Psoas muscle (tissue), 7 donors: ENCODE measurements at regions not wholly inside any gene's neighbourhood (a gene's known extent, or its start where the extent isn't known, plus 50 kb on each side); places are given as distances from the start of the nearest gene placed in this dataset.

Experiments used
- ATAC-seq, 4 donors: fragments of 200-7000 bp; cut with Tn5 transposase; one replicate each; pipeline ENCODE4 v1.9.1; 2020; ENCODE audit warnings: moderate library complexity in 3 of 4, mild to moderate bottlenecking in 2 of 4
- DNase-seq, 2 donors: peaks; one replicate each; pipeline ENCODE4 v3.0.0-alpha.2; 2020
- H3K27ac ChIP-seq: fragments of 200-600 bp; one replicate; pipeline ENCODE4 v1.8.0; 2022
- H3K27me3 ChIP-seq, 3 donors: fragments of 200-600 bp in 1 of 3; one replicate each; pipeline versions ENCODE4 v1.6.1 to v1.8.0; 2013 to 2022; ENCODE audit warnings: low read length in 2 of 3, mild to moderate bottlenecking in 2 of 3, moderate library complexity in 1 of 3; ENCODE audit not compliant: insufficient read depth in 3 of 3
- H3K36me3 ChIP-seq, 2 donors: fragments of 200-600 bp in 1 of 2; one replicate each; pipeline versions ENCODE4 v1.6.1 to v1.8.0; 2013 to 2022; ENCODE audit warnings: low read depth in 1 of 2, mild to moderate bottlenecking in 1 of 2, moderate library complexity in 1 of 2; ENCODE audit not compliant: insufficient read depth in 1 of 2
- H3K4me1 ChIP-seq: fragments of 200-600 bp; one replicate; pipeline ENCODE4 v1.8.0; 2022
- H3K4me3 ChIP-seq: fragments of 200-600 bp; one replicate; pipeline ENCODE4 v1.8.0; 2022; ENCODE audit warnings: mild to moderate bottlenecking
- H3K9me3 ChIP-seq: fragments of 200-600 bp; one replicate; pipeline ENCODE4 v1.8.0; 2022
- WGBS, 3 donors: extraction: QIAGEN DNeasy Blood & Tissue Kit; methylation state at CpG; one replicate each; pipeline versions ENCODE4 v1.1.6 to v1.1.7; 2013; 5-methylcytosine and 5-hydroxymethylcytosine counted together
- intact Hi-C, 2 donors: fragments of 100-400 bp; cut with DNase I; formaldehyde crosslinking; loops; one replicate each; pipeline versions ENCODE4 v1.11.0 to v1.14.2; 2022
- TF ChIP-seq, protein P1 (sequence below): fragments of 200-600 bp; IDR thresholded peaks from one replicate; pipeline ENCODE4 v1.8.0; 2022; ENCODE audit warnings: antibody characterized with exemption
- donor health status: healthy with polysubstance abuse.
- donor health status: DM: no; HTN: no; CAD: no; lungs with moderate emphysema.
- donor health status: Bipolar disorder and iron deficiency.
- donor health status: healthy.
- donor health status: DM: yes; HTN: yes; CAD: no.
- donor health status: DM: no; HTN: no; CAD: no.
- donor health status: DM: yes; HTN: yes; CAD: no.

DNA sequence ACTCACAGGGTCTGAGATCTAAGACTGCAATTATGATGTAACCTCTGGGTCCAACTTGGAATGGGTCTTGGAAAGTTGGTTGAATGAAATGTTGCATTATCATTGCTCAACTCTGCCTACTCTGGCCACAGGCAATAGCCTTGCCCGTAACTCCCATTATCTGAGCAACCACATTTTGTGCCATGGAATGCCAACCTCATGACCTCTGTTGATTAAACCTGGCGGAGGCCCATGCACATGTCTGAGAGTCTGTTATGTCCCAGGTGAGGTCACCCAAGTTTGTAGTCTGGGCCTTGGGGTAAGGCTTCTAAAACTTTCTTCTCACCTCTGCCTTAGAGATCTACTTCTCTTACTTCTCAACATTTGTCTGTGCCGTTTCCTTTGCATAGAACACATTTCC is 140.9 kb downstream of the TBX5 start:
- no peak overlapping the region for H3K27ac ChIP-seq
- DNase-seq (no peak), ATAC-seq (no peak)
- TF ChIP-seq, protein P1, sequence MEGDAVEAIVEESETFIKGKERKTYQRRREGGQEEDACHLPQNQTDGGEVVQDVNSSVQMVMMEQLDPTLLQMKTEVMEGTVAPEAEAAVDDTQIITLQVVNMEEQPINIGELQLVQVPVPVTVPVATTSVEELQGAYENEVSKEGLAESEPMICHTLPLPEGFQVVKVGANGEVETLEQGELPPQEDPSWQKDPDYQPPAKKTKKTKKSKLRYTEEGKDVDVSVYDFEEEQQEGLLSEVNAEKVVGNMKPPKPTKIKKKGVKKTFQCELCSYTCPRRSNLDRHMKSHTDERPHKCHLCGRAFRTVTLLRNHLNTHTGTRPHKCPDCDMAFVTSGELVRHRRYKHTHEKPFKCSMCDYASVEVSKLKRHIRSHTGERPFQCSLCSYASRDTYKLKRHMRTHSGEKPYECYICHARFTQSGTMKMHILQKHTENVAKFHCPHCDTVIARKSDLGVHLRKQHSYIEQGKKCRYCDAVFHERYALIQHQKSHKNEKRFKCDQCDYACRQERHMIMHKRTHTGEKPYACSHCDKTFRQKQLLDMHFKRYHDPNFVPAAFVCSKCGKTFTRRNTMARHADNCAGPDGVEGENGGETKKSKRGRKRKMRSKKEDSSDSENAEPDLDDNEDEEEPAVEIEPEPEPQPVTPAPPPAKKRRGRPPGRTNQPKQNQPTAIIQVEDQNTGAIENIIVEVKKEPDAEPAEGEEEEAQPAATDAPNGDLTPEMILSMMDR: no peak
- intact Hi-C loops: no loop called here
- H3K4me1 ChIP-seq: no peaks in the 10 kb centered on the region
- H3K27me3 ChIP-seq: peaks cover 0 to 7% (median 6%) of the 10 kb centered on the region in 3 donors
- no peaks in the 10 kb centered on the region for H3K36me3 ChIP-seq
- 58 to 73% (median 66%) methylated on average over 3 of the region's 3 CpGs for WGBS, 3 donors
- H3K9me3 ChIP-seq: no peaks in the 10 kb centered on the region
- H3K4me3 ChIP-seq: no peak overlapping the region

DNA sequence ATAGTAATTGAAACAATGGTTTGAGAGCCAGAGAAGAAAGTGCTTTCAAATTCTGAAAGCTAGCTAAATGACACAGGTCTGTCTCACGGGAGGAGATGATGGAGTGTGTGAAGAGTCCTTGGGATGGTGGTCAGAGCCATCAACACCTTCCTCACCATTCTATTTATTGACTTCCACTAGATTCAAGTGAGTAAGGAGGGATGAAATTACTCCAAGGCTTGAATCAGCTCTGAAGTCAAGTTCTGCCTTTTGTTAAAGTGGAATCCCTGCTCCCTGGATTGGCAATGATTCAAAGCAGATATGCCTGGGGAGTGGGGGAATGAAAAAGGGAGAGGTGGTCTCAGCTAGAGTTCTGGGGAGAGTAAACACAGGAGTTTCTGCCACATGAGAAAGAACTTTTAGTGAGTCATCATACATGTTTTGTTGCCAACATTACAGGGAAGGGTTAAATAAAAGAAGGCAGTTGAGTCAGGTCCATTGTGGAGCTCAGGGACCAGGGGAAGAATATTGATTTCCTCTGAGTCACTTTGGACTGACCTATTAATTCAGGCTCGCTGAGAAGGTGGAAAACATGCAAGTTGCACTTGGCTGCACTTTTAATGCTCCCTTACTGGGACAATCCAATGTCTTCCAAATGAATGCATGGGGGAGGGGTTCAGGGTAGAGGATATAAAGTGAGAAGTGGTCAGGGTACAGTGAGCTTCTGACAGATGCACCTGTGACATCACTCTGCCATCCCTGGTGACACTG is 142.7 kb downstream of the TBX5 start:
- ATAC-seq (no peak), DNase-seq (no peak)
- TF ChIP-seq, protein P1: no peak
- Histone ChIP-seq H3K4me3 (no peak overlapping the region), H3K27ac (no peak overlapping the region), H3K4me1 (no peaks in the 10 kb centered on the region), H3K36me3 (no peaks in the 10 kb centered on the region), H3K27me3 (peaks cover 0 to 7% (median 6%) of the 10 kb centered on the region in 3 donors), H3K9me3 (no peaks in the 10 kb centered on the region)
- intact Hi-C loops: no loop called here
- 41 to 50% (median 48%) methylated on average over 2 of the region's 2 CpGs for WGBS, 3 donors

DNA sequence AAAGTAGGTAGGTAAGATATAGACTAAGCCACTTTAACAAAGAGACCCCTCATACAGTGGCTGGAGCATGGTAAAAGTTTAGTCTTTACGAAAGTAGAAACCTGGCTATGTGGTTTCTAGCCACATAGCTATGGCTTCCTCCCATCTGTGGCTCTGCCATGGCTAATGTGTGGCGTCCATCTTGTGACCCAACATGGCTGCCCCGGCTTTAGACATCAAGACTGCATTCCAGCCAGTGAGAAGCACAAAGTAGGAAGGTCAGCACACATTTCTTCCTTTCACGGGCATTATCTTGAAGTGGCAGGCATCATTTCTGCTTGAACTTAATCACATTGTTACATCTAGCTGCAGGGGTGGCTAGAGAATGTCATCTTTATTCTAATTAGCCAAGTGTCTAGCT is 148.3 kb downstream of the TBX5 start:
- H3K27me3 ChIP-seq: peaks cover 0 to 3% (median 0%) of the 10 kb centered on the region in 3 donors
- H3K9me3 ChIP-seq: no peaks in the 10 kb centered on the region
- H3K4me1 ChIP-seq: no peaks in the 10 kb centered on the region
- ATAC-seq (no peak), DNase-seq (no peak)
- 72 to 80% (median 78%) methylated on average over 4 of the region's 4 CpGs for WGBS, 3 donors
- H3K27ac ChIP-seq: no peak overlapping the region
- no peak overlapping the region for H3K4me3 ChIP-seq
- intact Hi-C loops: loop anchor here in 1 of 2 donors (1.0 kb wide), 1 partner anchor 29 kb away; no protein-coding TSS in a partner anchor
- TF ChIP-seq, protein P1: no peak
- H3K36me3 ChIP-seq: no peaks in the 10 kb centered on the region

DNA sequence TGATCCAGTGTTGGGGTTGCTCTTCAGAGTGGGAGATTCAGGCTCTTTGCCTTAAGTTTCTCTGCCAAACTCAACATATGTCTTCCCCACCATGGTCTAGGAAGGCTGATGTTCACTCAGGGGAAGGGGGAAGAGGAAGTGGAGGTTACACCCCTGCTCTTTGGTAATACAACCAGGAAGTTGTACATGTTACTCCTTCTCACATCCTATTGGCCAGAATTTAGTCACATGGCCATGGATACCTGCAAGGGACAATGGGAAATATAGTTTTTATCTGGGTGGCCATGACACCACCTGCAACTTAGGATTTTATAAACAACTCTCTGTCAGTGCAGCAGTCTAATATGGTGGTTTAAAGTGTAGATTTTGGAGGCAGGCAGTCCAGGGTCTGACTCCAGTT is 150.9 kb downstream of the TBX5 start:
- H3K9me3 ChIP-seq: no peaks in the 10 kb centered on the region
- intact Hi-C loops: no loop called here
- no peak overlapping the region for H3K4me3 ChIP-seq
- no peaks in the 10 kb centered on the region for H3K27me3 ChIP-seq
- TF ChIP-seq, protein P1: no peak
- H3K27ac ChIP-seq: no peak overlapping the region
- no peaks in the 10 kb centered on the region for H3K4me1 ChIP-seq
- H3K36me3 ChIP-seq: no peaks in the 10 kb centered on the region
- ATAC-seq: no peak
- no peak for DNase-seq
